CD14-positive monocyte (primary cell): ENCODE measurements at regions not wholly inside any gene's neighbourhood (a gene's known extent, or its start where the extent isn't known, plus 50 kb on each side); places are given as distances from the start of the nearest gene placed in this dataset.
"Not testable (repeated sequence)": the region's sequence is repeated elsewhere in the genome, so short reads cannot be mapped to it uniquely, and the experiment has no call there.

Source experiments
- DNase-seq, 3 donors: peaks; one replicate each; pipeline ENCODE4 v3.0.0-alpha.2; 2011 to 2022
- H2AFZ ChIP-seq: 2 replicates; pipeline ENCODE4 v1.6.0; 2012; ENCODE audit warnings: mild to moderate bottlenecking, low read depth, low read length, inconsistent platforms; ENCODE audit not compliant: insufficient read depth, poor library complexity, severe bottlenecking
- H3K27ac ChIP-seq, 2 donors: 1 replicate in 1 of 2; 2 replicates in 1 of 2; pipeline ENCODE4 v1.5.1; 2012 to 2013; ENCODE audit warnings: low read length in 2 of 2, control low read depth in 1 of 2, inconsistent platforms in 1 of 2, low read depth in 1 of 2, mild to moderate bottlenecking in 1 of 2
- H3K27me3 ChIP-seq, 2 donors: one replicate each; pipeline versions ENCODE4 v1.6.0 to v1.6.1; 2011 to 2013; ENCODE audit warnings: low read length in 2 of 2; ENCODE audit not compliant: control insufficient read depth in 2 of 2, insufficient read depth in 2 of 2
- H3K36me3 ChIP-seq, 2 donors: replicated peaks in 1 of 2; 1 replicate in 1 of 2; 2 replicates in 1 of 2; pipeline versions ENCODE4 v1.5.1 to v1.6.1; 2012 to 2013; ENCODE audit warnings: low read length in 2 of 2, control low read depth in 1 of 2, inconsistent platforms in 1 of 2, mild to moderate bottlenecking in 1 of 2; ENCODE audit not compliant: insufficient read depth in 2 of 2, control insufficient read depth in 1 of 2
- H3K4me1 ChIP-seq, 2 donors: 1 replicate in 1 of 2; 2 replicates in 1 of 2; pipeline versions ENCODE4 v1.5.1 to v1.6.1; 2012 to 2013; ENCODE audit warnings: low read length in 2 of 2, control low read depth in 1 of 2, inconsistent platforms in 1 of 2, mild to moderate bottlenecking in 1 of 2, moderate library complexity in 1 of 2; ENCODE audit not compliant: insufficient read depth in 2 of 2, control insufficient read depth in 1 of 2
- H3K4me2 ChIP-seq: replicated peaks from 2 replicates; pipeline ENCODE3; 2012; ENCODE audit warnings: low read length, moderate library complexity, mild to moderate bottlenecking; ENCODE audit not compliant: poor library complexity, severe bottlenecking; ENCODE audit errors: extremely low read depth
- H3K4me3 ChIP-seq, 3 experiments: fragments of 200-600 bp in 1 of 3; sonication (generic) in 1 of 3; replicated peaks in 1 of 3; 1 replicate in 2 of 3; 2 replicates in 1 of 3; pipeline ENCODE4 v1.5.1; 2011 to 2013; ENCODE audit warnings: low read length in 3 of 3, mild to moderate bottlenecking in 3 of 3, control low read depth in 2 of 3, low read depth in 2 of 3, inconsistent platforms in 1 of 3, moderate library complexity in 1 of 3
- H3K79me2 ChIP-seq: 2 replicates; pipeline ENCODE4 v1.6.0; 2012; ENCODE audit warnings: mild to moderate bottlenecking, control low read depth, inconsistent platforms, low read length, moderate library complexity; ENCODE audit not compliant: insufficient read depth
- H3K9ac ChIP-seq: 2 replicates; pipeline ENCODE4 v1.6.0; 2017; ENCODE audit warnings: low read length, mild to moderate bottlenecking; ENCODE audit not compliant: insufficient read depth, poor library complexity, severe bottlenecking
- H3K9me3 ChIP-seq, 2 donors: replicated peaks in 1 of 2; 1 replicate in 1 of 2; 2 replicates in 1 of 2; pipeline versions ENCODE4 v1.5.1 to v1.6.1; 2012 to 2013; ENCODE audit warnings: low read length in 2 of 2, control low read depth in 1 of 2; ENCODE audit not compliant: control insufficient read depth in 1 of 2, insufficient read depth in 1 of 2
- H4K20me1 ChIP-seq: 2 replicates; pipeline ENCODE4 v1.6.0; 2012; ENCODE audit warnings: mild to moderate bottlenecking, low read length, control low read depth, moderate library complexity; ENCODE audit not compliant: insufficient read depth
- H3K27ac Mint-ChIP-seq, 7 donors: one replicate each; pipeline ENCODE4 v1.8.0; 2020; ENCODE audit warnings: mild to moderate bottlenecking in 7 of 7, mixed read lengths in 7 of 7, moderate library complexity in 6 of 7, inconsistent platforms in 2 of 7
- H3K27me3 Mint-ChIP-seq, 3 donors: one replicate each; pipeline ENCODE4 v1.8.0; 2021 to 2022; ENCODE audit warnings: low read depth in 3 of 3, mild to moderate bottlenecking in 3 of 3, mixed read lengths in 3 of 3, moderate library complexity in 3 of 3, inconsistent platforms in 1 of 3
- H3K36me3 Mint-ChIP-seq, 2 donors: one replicate each; pipeline ENCODE4 v1.8.0; 2020; ENCODE audit warnings: mixed read lengths in 2 of 2, inconsistent platforms in 1 of 2, mild to moderate bottlenecking in 1 of 2
- H3K4me1 Mint-ChIP-seq: one replicate; pipeline ENCODE4 v1.8.0; 2020; ENCODE audit warnings: mild to moderate bottlenecking, mixed read lengths
- H3K4me3 Mint-ChIP-seq, 2 donors: one replicate each; pipeline ENCODE4 v1.8.0; 2020; ENCODE audit warnings: mild to moderate bottlenecking in 2 of 2, mixed read lengths in 2 of 2, moderate library complexity in 1 of 2
- H3K9me3 Mint-ChIP-seq, 7 donors: one replicate each; pipeline ENCODE4 v1.8.0; 2020 to 2022; ENCODE audit warnings: mixed read lengths in 7 of 7, mild to moderate bottlenecking in 6 of 7, moderate library complexity in 6 of 7, inconsistent platforms in 2 of 7
- CTCF ChIP-seq: fragments of 200-600 bp; IDR thresholded peaks from one replicate; pipeline ENCODE4 v1.8.0; 2022; ENCODE audit warnings: antibody characterized with exemption, mild to moderate bottlenecking
- WGBS: methylation state at CpG from one replicate; pipeline ENCODE4 v1.1.5; 2013; ENCODE audit warnings: missing lambda C conversion rate; ENCODE audit not compliant: insufficient coverage; 5-methylcytosine and 5-hydroxymethylcytosine counted together
- intact Hi-C, 2 donors: fragments of 100-400 bp; cut with micrococcal nuclease; formaldehyde crosslinking; loops; one replicate each; pipeline versions ENCODE4 v1.15.0 to v1.15.1; 2023

- H3K4me1 Mint-ChIP-seq: peaks cover 15% of the 10 kb centered on the region
Measured at GRCh38 chr11:14573539-14574057, 53.4 kb upstream of the PSMA1 start.

GRCh38 chr11:14577292-14577691, 57.1 kb upstream of the PSMA1 start:
- WGBS: no CpG with 5 or more reads among the region's 1 CpG
- Mint-ChIP-seq H3K36me3 (peaks cover 5 to 10% of the 10 kb centered on the region in 2 donors), H3K4me1 (peaks cover 29% of the 10 kb centered on the region), H3K9me3 (peaks cover 0 to 11% (median 6%) of the 10 kb centered on the region in 7 donors), H3K4me3 (no peak overlapping the region), H3K27ac (peak overlapping the region in 3 of 7 donors; percentile 21 to 80 (median 75)), H3K27me3 (no peaks in the 10 kb centered on the region)
- DNase-seq: no peak
- TF ChIP-seq CTCF: no peak
- Histone ChIP-seq H3K36me3 (no peaks in the 10 kb centered on the region), H4K20me1 (no peaks in the 10 kb centered on the region), H3K27me3 (no peaks in the 10 kb centered on the region), H3K27ac (no peak overlapping the region), H3K9ac (no peak overlapping the region), H3K4me3 (no peak overlapping the region), H3K4me1 (peaks cover 19 to 24% of the 10 kb centered on the region in 2 donors), H3K4me2 (no peak overlapping the region), H3K79me2 (no peaks in the 10 kb centered on the region), H3K9me3 (no peaks in the 10 kb centered on the region), H2AFZ (no peak overlapping the region)
- intact Hi-C loops: no loop called here

More at GRCh38 chr11:14573539-14574057, 53.4 kb upstream of the PSMA1 start:
- H3K27me3 Mint-ChIP-seq, H2AFZ ChIP-seq, H3K27ac ChIP-seq, H3K9ac ChIP-seq, H3K36me3 ChIP-seq, intact Hi-C loops, H3K4me3 ChIP-seq, DNase-seq, H3K9me3 ChIP-seq, H3K79me2 ChIP-seq, H3K27ac Mint-ChIP-seq, H3K27me3 ChIP-seq, H4K20me1 ChIP-seq, H3K4me2 ChIP-seq, H3K4me3 Mint-ChIP-seq: not testable (repeated sequence)
- Mint-ChIP-seq H3K36me3 (peaks cover 8 to 14% of the 10 kb centered on the region in 2 donors), H3K9me3 (peaks cover 4 to 23% (median 18%) of the 10 kb centered on the region in 7 donors)
- H3K4me1 ChIP-seq: peaks cover 7 to 12% of the 10 kb centered on the region in 2 donors
- WGBS: no CpG with 5 or more reads among the region's 3 CpGs
